ENCODE measurements at regions not wholly inside any gene's neighbourhood (a gene's known extent, or its start where the extent isn't known, plus 50 kb on each side); places are given as distances from the start of the nearest gene placed in this dataset.
"Not testable (repeated sequence)": the region's sequence is repeated elsewhere in the genome, so short reads cannot be mapped to it uniquely, and the experiment has no call there.

- H3K9me3 Mint-ChIP-seq: peaks cover 0 to 2% (median 0%) of the 10 kb centered on the region in 8 donors
- DNase-seq: no peak
- H3K4me1 Mint-ChIP-seq: no peaks in the 10 kb centered on the region
- POLR2A ChIA-PET (ENCODE audit: partially characterized antibody): no interaction called here
- no peaks in the 10 kb centered on the region for H3K27me3 ChIP-seq (ENCODE audit: insufficient read depth, low read length)
- no peaks in the 10 kb centered on the region for H3K36me3 ChIP-seq (ENCODE audit: insufficient read depth, low read length)
- no peaks in the 10 kb centered on the region for H3K36me3 Mint-ChIP-seq
- no peak overlapping the region for H3K27ac ChIP-seq (ENCODE audit: low read depth, low read length)
- H3K4me3 ChIP-seq (ENCODE audit: low read length in 2 of 2): no peak overlapping the region
- peaks cover 0 to 1% of the 10 kb centered on the region in 2 donors for H3K27me3 Mint-ChIP-seq
- CTCF ChIA-PET (ENCODE audit: partially characterized antibody): no interaction called here
- H3K27ac Mint-ChIP-seq: no peak overlapping the region
- no peaks in the 10 kb centered on the region for H3K9me3 ChIP-seq (ENCODE audit: control insufficient read depth in 1 of 2, low read length in 2 of 2)
- intact Hi-C loops (cut with micrococcal nuclease): no loop called here
- H3K4me1 ChIP-seq (ENCODE audit: insufficient read depth, low read length): no peaks in the 10 kb centered on the region
- H3K4me3 Mint-ChIP-seq: peak overlapping the region in 1 of 8 donors; percentile 41
These were observed 80.1 kb upstream of the DGKG start for GRCh38 chr3:186442162-186442561.

GRCh38 chr3:186440891-186441290, 78.9 kb upstream of the DGKG start:
- Mint-ChIP-seq H3K27me3 (peaks cover 0 to 1% of the 10 kb centered on the region in 2 donors), H3K9me3 (peaks cover 0 to 2% (median 0%) of the 10 kb centered on the region in 8 donors), H3K36me3 (no peaks in the 10 kb centered on the region), H3K4me1 (no peaks in the 10 kb centered on the region), H3K27ac (no peak overlapping the region), H3K4me3 (no peak overlapping the region)
- Histone ChIP-seq H3K27ac (ENCODE audit: low read depth, low read length) (no peak overlapping the region), H3K4me3 (ENCODE audit: low read length in 2 of 2) (no peak overlapping the region), H3K9me3 (ENCODE audit: control insufficient read depth in 1 of 2, low read length in 2 of 2) (no peaks in the 10 kb centered on the region), H3K4me1 (ENCODE audit: insufficient read depth, low read length) (no peaks in the 10 kb centered on the region), H3K36me3 (ENCODE audit: insufficient read depth, low read length) (no peaks in the 10 kb centered on the region), H3K27me3 (ENCODE audit: insufficient read depth, low read length) (no peaks in the 10 kb centered on the region)
- ChIA-PET POLR2A (ENCODE audit: partially characterized antibody) (no interaction called here), CTCF (ENCODE audit: partially characterized antibody) (no interaction called here)
- no peak for DNase-seq
- intact Hi-C loops (cut with micrococcal nuclease): no loop called here

GRCh38 chr3:186439725-186440124, 77.7 kb upstream of the DGKG start:
- POLR2A ChIA-PET (ENCODE audit: partially characterized antibody): no interaction called here
- Histone ChIP-seq H3K36me3 (ENCODE audit: insufficient read depth, low read length) (no peaks in the 10 kb centered on the region), H3K27me3 (ENCODE audit: insufficient read depth, low read length) (no peaks in the 10 kb centered on the region), H3K4me1 (ENCODE audit: insufficient read depth, low read length) (no peaks in the 10 kb centered on the region), H3K4me3 (ENCODE audit: low read length in 2 of 2) (no peak overlapping the region), H3K9me3 (ENCODE audit: control insufficient read depth in 1 of 2, low read length in 2 of 2) (no peaks in the 10 kb centered on the region), H3K27ac (ENCODE audit: low read depth, low read length) (no peak overlapping the region)
- Mint-ChIP-seq H3K4me1 (no peaks in the 10 kb centered on the region), H3K27me3 (peaks cover 0 to 1% of the 10 kb centered on the region in 2 donors), H3K36me3 (no peaks in the 10 kb centered on the region), H3K4me3 (no peak overlapping the region), H3K27ac (no peak overlapping the region), H3K9me3 (peaks cover 0 to 2% (median 0%) of the 10 kb centered on the region in 8 donors)
- intact Hi-C loops (cut with micrococcal nuclease): no loop called here
- CTCF ChIA-PET (ENCODE audit: partially characterized antibody): no interaction called here
- DNase-seq: no peak

DNA sequence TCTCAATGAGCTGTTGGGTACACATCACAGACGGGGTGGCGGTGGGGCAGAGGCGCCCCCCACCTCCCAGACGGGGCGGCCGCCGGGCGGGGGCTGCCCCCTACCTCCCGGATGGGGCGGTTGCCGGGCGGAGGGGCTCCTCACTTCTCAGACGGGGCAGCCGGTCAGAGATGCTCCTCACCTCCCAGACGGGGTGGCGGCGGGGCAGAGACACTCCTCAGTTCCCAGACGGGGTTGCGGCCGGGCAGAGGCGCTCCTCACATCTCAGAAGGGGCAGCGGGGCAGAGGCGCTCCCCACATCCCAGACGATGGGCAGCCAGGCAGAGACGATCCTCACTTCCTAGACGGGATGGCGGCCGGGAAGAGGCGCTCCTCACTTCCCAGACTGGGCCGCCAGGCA, 73.3 kb upstream of the DGKG start:
- H3K4me3 ChIP-seq (ENCODE audit: low read length in 2 of 2); CTCF ChIA-PET (ENCODE audit: partially characterized antibody); H3K36me3 Mint-ChIP-seq; H3K27ac Mint-ChIP-seq; H3K9me3 ChIP-seq (ENCODE audit: control insufficient read depth in 1 of 2, low read length in 2 of 2); H3K27ac ChIP-seq (ENCODE audit: low read depth, low read length); H3K9me3 Mint-ChIP-seq; H3K4me1 ChIP-seq (ENCODE audit: insufficient read depth, low read length); H3K36me3 ChIP-seq (ENCODE audit: insufficient read depth, low read length); H3K27me3 ChIP-seq (ENCODE audit: insufficient read depth, low read length); intact Hi-C loops (cut with micrococcal nuclease); H3K27me3 Mint-ChIP-seq; POLR2A ChIA-PET (ENCODE audit: partially characterized antibody); DNase-seq; H3K4me1 Mint-ChIP-seq; H3K4me3 Mint-ChIP-seq: not testable (repeated sequence)

GRCh38 chr3:186432944-186433732, 71.1 kb upstream of the DGKG start:
- no peaks in the 10 kb centered on the region for H3K9me3 Mint-ChIP-seq
- intact Hi-C loops (cut with micrococcal nuclease): no loop called here
- H3K4me1 Mint-ChIP-seq: no peaks in the 10 kb centered on the region
- no peaks in the 10 kb centered on the region for H3K27me3 ChIP-seq (ENCODE audit: insufficient read depth, low read length)
- no peaks in the 10 kb centered on the region for H3K9me3 ChIP-seq (ENCODE audit: control insufficient read depth in 1 of 2, low read length in 2 of 2)
- no peak overlapping the region for H3K27ac Mint-ChIP-seq
- H3K36me3 Mint-ChIP-seq: no peaks in the 10 kb centered on the region
- POLR2A ChIA-PET (ENCODE audit: partially characterized antibody): no interaction called here
- no peaks in the 10 kb centered on the region for H3K27me3 Mint-ChIP-seq
- no peak overlapping the region for H3K4me3 ChIP-seq (ENCODE audit: low read length in 2 of 2)
- H3K27ac ChIP-seq (ENCODE audit: low read depth, low read length): no peak overlapping the region
- CTCF ChIA-PET (ENCODE audit: partially characterized antibody): interaction anchor here (1.5 kb wide), 1 partner anchor 19 kb away, joined by 3 read pairs; no protein-coding TSS in a partner anchor
- no peak overlapping the region for H3K4me3 Mint-ChIP-seq
- DNase-seq: no peak
- H3K36me3 ChIP-seq (ENCODE audit: insufficient read depth, low read length): no peaks in the 10 kb centered on the region
- no peaks in the 10 kb centered on the region for H3K4me1 ChIP-seq (ENCODE audit: insufficient read depth, low read length)

GRCh38 chr3:186432189-186432588, 70.2 kb upstream of the DGKG start:
- H3K4me1 Mint-ChIP-seq: no peaks in the 10 kb centered on the region
- Histone ChIP-seq H3K27me3 (ENCODE audit: insufficient read depth, low read length) (no peaks in the 10 kb centered on the region), H3K9me3 (ENCODE audit: control insufficient read depth in 1 of 2, low read length in 2 of 2) (no peaks in the 10 kb centered on the region), H3K36me3 (ENCODE audit: insufficient read depth, low read length) (no peaks in the 10 kb centered on the region), H3K27ac (ENCODE audit: low read depth, low read length) (no peak overlapping the region), H3K4me3 (ENCODE audit: low read length in 2 of 2) (no peak overlapping the region), H3K4me1 (ENCODE audit: insufficient read depth, low read length) (no peaks in the 10 kb centered on the region)
- no peak overlapping the region for H3K27ac Mint-ChIP-seq
- ChIA-PET POLR2A (ENCODE audit: partially characterized antibody) (no interaction called here), CTCF (ENCODE audit: partially characterized antibody) (interaction anchor here (0.7 to 1.5 kb wide), 3 partner anchors 9 to 184 kb away, joined by 3 read pairs; no protein-coding TSS in a partner anchor)
- H3K9me3 Mint-ChIP-seq: no peaks in the 10 kb centered on the region
- intact Hi-C loops (cut with micrococcal nuclease): no loop called here
- H3K36me3 Mint-ChIP-seq: no peaks in the 10 kb centered on the region
- DNase-seq: no peak
- H3K27me3 Mint-ChIP-seq: no peaks in the 10 kb centered on the region
- no peak overlapping the region for H3K4me3 Mint-ChIP-seq

GRCh38 chr3:186427627-186428281, 65.7 kb upstream of the DGKG start:
- no peak overlapping the region for H3K4me3 ChIP-seq (ENCODE audit: low read length in 2 of 2)
- H3K27me3 ChIP-seq (ENCODE audit: insufficient read depth, low read length): no peaks in the 10 kb centered on the region
- CTCF ChIA-PET (ENCODE audit: partially characterized antibody): no interaction called here
- POLR2A ChIA-PET (ENCODE audit: partially characterized antibody): no interaction called here
- no peaks in the 10 kb centered on the region for H3K36me3 ChIP-seq (ENCODE audit: insufficient read depth, low read length)
- no peak overlapping the region for H3K27ac ChIP-seq (ENCODE audit: low read depth, low read length)
- intact Hi-C loops (cut with micrococcal nuclease): no loop called here
- Mint-ChIP-seq H3K4me1 (peaks cover 0 to 3% (median 1%) of the 10 kb centered on the region in 4 donors), H3K4me3 (no peak overlapping the region), H3K9me3 (no peaks in the 10 kb centered on the region), H3K27ac (peak overlapping the region in 1 of 7 donors; percentile 36), H3K27me3 (peaks cover 3 to 4% of the 10 kb centered on the region in 2 donors), H3K36me3 (no peaks in the 10 kb centered on the region)
- H3K4me1 ChIP-seq (ENCODE audit: insufficient read depth, low read length): no peaks in the 10 kb centered on the region
- no peaks in the 10 kb centered on the region for H3K9me3 ChIP-seq (ENCODE audit: control insufficient read depth in 1 of 2, low read length in 2 of 2)
- DNase-seq: no peak
